H1 (cell line): ENCODE measurements at regions not wholly inside any gene's neighbourhood (a gene's known extent, or its start where the extent isn't known, plus 50 kb on each side); places are given as distances from the start of the nearest gene placed in this dataset.

Experiments
- CTCF ChIA-PET: fragments of 300-600 bp; sonication (Branson Sonifier 250); formaldehyde crosslinking; loops from one replicate; lab custom pipeline; 2021; ENCODE audit not compliant: partially characterized antibody; lab: Charles Lee
- POLR2A ChIA-PET: fragments of 300-600 bp; sonication (Branson Sonifier 250); formaldehyde crosslinking; loops from one replicate; lab custom pipeline; 2021; ENCODE audit warnings: inconsistent platforms; ENCODE audit not compliant: partially characterized antibody; lab: Charles Lee
- DNase-seq, 2 experiments: peaks; one replicate each; pipeline versions ENCODE4 v3.0.0 to v3.0.0-alpha.2; 2010 to 2022; ENCODE audit warnings: low spot score in 2 of 2, low read depth in 1 of 2, mixed read lengths in 1 of 2
- FAIRE-seq: peaks from 2 replicates; lab custom pipeline; 2011; peaks lifted over from hg19 to GRCh38; lab: Jason Lieb, UNC
- H2AFZ ChIP-seq: 2 replicates; pipeline ENCODE4 v1.8.1; 2012; ENCODE audit warnings: low read length, inconsistent platforms
- H2AK5ac ChIP-seq: 2 replicates; pipeline ENCODE4 v1.6.1; 2013; ENCODE audit warnings: low read depth, low read length
- H2BK120ac ChIP-seq: replicated peaks from 2 replicates; pipeline ENCODE3; 2013; ENCODE audit warnings: low read depth, low read length, inconsistent platforms
- H2BK12ac ChIP-seq: 2 replicates; pipeline ENCODE4 v1.6.1; 2013; ENCODE audit warnings: low read depth, low read length
- H2BK15ac ChIP-seq: 2 replicates; pipeline ENCODE4 v1.6.1; 2013; ENCODE audit warnings: low read length
- H2BK20ac ChIP-seq: 2 replicates; pipeline ENCODE4 v1.6.1; 2013; ENCODE audit warnings: low read length
- H2BK5ac ChIP-seq: 2 replicates; pipeline ENCODE4 v1.6.1; 2013; ENCODE audit warnings: low read depth, low read length
- H3K14ac ChIP-seq: 2 replicates; pipeline ENCODE4 v1.6.1; 2013; ENCODE audit warnings: inconsistent platforms; ENCODE audit not compliant: insufficient read length
- H3K18ac ChIP-seq: 2 replicates; pipeline ENCODE4 v1.6.1; 2013; ENCODE audit warnings: low read length; ENCODE audit errors: extremely low read depth
- H3K23ac ChIP-seq: 2 replicates; pipeline ENCODE4 v1.6.1; 2013; ENCODE audit warnings: inconsistent platforms; ENCODE audit not compliant: insufficient read length
- H3K23me2 ChIP-seq: 2 replicates; pipeline ENCODE4 v1.6.1; 2013; ENCODE audit warnings: low read depth, low read length
- H3K27ac ChIP-seq: 2 replicates; pipeline ENCODE4 v1.6.1; 2011; ENCODE audit warnings: low read depth, low read length, inconsistent platforms
- H3K27me3 ChIP-seq, 4 experiments: replicated peaks in 1 of 4; 1 replicate in 1 of 4; 2 replicates in 3 of 4; pipeline versions ENCODE4 v1.6.1 to v1.8.1; 2011 to 2013; ENCODE audit warnings: low read length in 3 of 4, mild to moderate bottlenecking in 3 of 4, inconsistent platforms in 2 of 4, mixed read lengths in 2 of 4, moderate library complexity in 1 of 4; ENCODE audit not compliant: control insufficient read depth in 3 of 4, insufficient read depth in 3 of 4; ENCODE audit errors: extremely low read depth in 1 of 4
- H3K36me3 ChIP-seq, 4 experiments: 2 replicates each; pipeline versions ENCODE4 v1.6.1 to v1.8.1; 2011 to 2013; ENCODE audit warnings: mild to moderate bottlenecking in 4 of 4, low read length in 3 of 4, moderate library complexity in 2 of 4, control low read depth in 1 of 4, inconsistent platforms in 1 of 4; ENCODE audit not compliant: insufficient read depth in 4 of 4, control insufficient read depth in 2 of 4
- H3K4ac ChIP-seq: replicated peaks from 2 replicates; pipeline ENCODE3; 2013; ENCODE audit warnings: low read length, low read depth, mixed read lengths, inconsistent platforms; ENCODE audit not compliant: insufficient read length
- H3K4me1 ChIP-seq, 4 experiments: replicated peaks in 1 of 4; 1 replicate in 1 of 4; 2 replicates in 3 of 4; pipeline versions ENCODE4 v1.6.1 to v1.8.1; 2011 to 2013; ENCODE audit warnings: low read length in 3 of 4, inconsistent platforms in 2 of 4, mixed read lengths in 1 of 4; ENCODE audit not compliant: insufficient read depth in 4 of 4, control insufficient read depth in 3 of 4
- H3K4me2 ChIP-seq, 2 experiments: 2 replicates each; pipeline versions ENCODE4 v1.6.1 to v1.8.1; 2011 to 2013; ENCODE audit warnings: low read depth in 2 of 2, low read length in 2 of 2, control low read depth in 1 of 2, inconsistent platforms in 1 of 2, mild to moderate bottlenecking in 1 of 2; ENCODE audit not compliant: insufficient read depth in 1 of 2
- H3K4me3 ChIP-seq, 4 experiments: fragments of 200-600, 300-600 bp in 1 of 4; sonication (generic), shearing (Covaris generic), sonication (Bioruptor Twin) in 1 of 4; 2 replicates each; pipeline versions ENCODE4 v1.5.1 to v1.8.1; 2011 to 2016; ENCODE audit warnings: low read length in 4 of 4, low read depth in 3 of 4, control low read depth in 2 of 4, inconsistent platforms in 2 of 4, mild to moderate bottlenecking in 2 of 4, mixed read lengths in 1 of 4, moderate library complexity in 1 of 4; ENCODE audit not compliant: insufficient read depth in 2 of 4; ENCODE audit errors: extremely low read depth in 1 of 4
- H3K56ac ChIP-seq: replicated peaks from 2 replicates; pipeline ENCODE3; 2013; ENCODE audit warnings: low read depth, mild to moderate bottlenecking, mixed read lengths, low read length, inconsistent platforms; ENCODE audit not compliant: insufficient read length
- H3K79me1 ChIP-seq: 2 replicates; pipeline ENCODE4 v1.6.1; 2013; ENCODE audit warnings: low read depth, low read length, control low read depth
- H3K79me2 ChIP-seq, 2 experiments: 2 replicates each; pipeline versions ENCODE4 v1.6.1 to v1.8.1; 2012 to 2013; ENCODE audit warnings: low read length in 2 of 2, mild to moderate bottlenecking in 2 of 2, inconsistent platforms in 1 of 2; ENCODE audit not compliant: insufficient read depth in 2 of 2, control insufficient read depth in 1 of 2
- H3K9ac ChIP-seq, 4 experiments: replicated peaks in 1 of 4; 1 replicate in 1 of 4; 2 replicates in 3 of 4; pipeline versions ENCODE4 v1.6.1 to v1.8.1; 2011 to 2013; ENCODE audit warnings: low read depth in 3 of 4, low read length in 3 of 4, control low read depth in 2 of 4, mild to moderate bottlenecking in 2 of 4, moderate library complexity in 2 of 4, inconsistent platforms in 1 of 4; ENCODE audit errors: extremely low read depth in 1 of 4
- H3K9me3 ChIP-seq, 2 experiments: 2 replicates each; pipeline versions ENCODE4 v1.6.1 to v1.8.1; 2012 to 2013; ENCODE audit warnings: mild to moderate bottlenecking in 2 of 2, moderate library complexity in 2 of 2, control low read depth in 1 of 2, inconsistent platforms in 1 of 2, low read depth in 1 of 2, low read length in 1 of 2, mixed read lengths in 1 of 2; ENCODE audit not compliant: insufficient read depth in 2 of 2
- H4K20me1 ChIP-seq, 2 experiments: replicated peaks in 1 of 2; 2 replicates each; pipeline versions ENCODE3 to v1.8.1; 2011 to 2013; ENCODE audit warnings: inconsistent platforms in 2 of 2, low read length in 2 of 2, mild to moderate bottlenecking in 1 of 2; ENCODE audit not compliant: insufficient read depth in 2 of 2, control insufficient read depth in 1 of 2
- H4K5ac ChIP-seq: 2 replicates; pipeline ENCODE4 v1.6.1; 2013; ENCODE audit warnings: low read length, low read depth, mixed read lengths, inconsistent platforms; ENCODE audit not compliant: insufficient read length
- H4K8ac ChIP-seq: 2 replicates; pipeline ENCODE4 v1.8.0; 2013; ENCODE audit warnings: mild to moderate bottlenecking, moderate library complexity, low read length, inconsistent platforms; ENCODE audit not compliant: insufficient read depth; ENCODE audit errors: extremely low read depth
- H4K91ac ChIP-seq: replicated peaks from 2 replicates; pipeline ENCODE3; 2013; ENCODE audit warnings: low read length, mixed read lengths, inconsistent platforms; ENCODE audit not compliant: insufficient read length
- GABPA ChIP-seq: IDR thresholded peaks from 2 replicates; pipeline ENCODE4 v1.6.1; 2011; ENCODE audit warnings: mild to moderate bottlenecking, low read length, moderate library complexity, borderline replicate concordance; ENCODE audit not compliant: insufficient read depth
- TAF1 ChIP-seq: IDR thresholded peaks from 2 replicates; pipeline ENCODE4 v1.6.1; 2011; ENCODE audit warnings: mild to moderate bottlenecking, low read depth, low read length
- WGBS, 2 experiments: shearing (Covaris generic) in 1 of 2; methylation state at CpG; one replicate each; pipeline versions ENCODE4 v1.1.6 to v1.1.7; 2013 to 2015; ENCODE audit warnings: low lambda C conversion rate in 2 of 2, mixed read lengths in 2 of 2, inconsistent platforms in 1 of 2, low coverage in 1 of 2, missing lambda C conversion rate in 1 of 2; ENCODE audit not compliant: insufficient replicate concordance in 2 of 2, insufficient coverage in 1 of 2, insufficient read length in 1 of 2; ENCODE audit errors: extremely low coverage in 1 of 2, missing lambda C conversion rate in 1 of 2; 5-methylcytosine and 5-hydroxymethylcytosine counted together

GRCh38 chr14:28436821-28437220 lies 329.8 kb upstream of the FOXG1 start:
- no peak overlapping the region for H3K4ac ChIP-seq
- POLR2A ChIA-PET: interaction anchor here (0.7 kb wide), 1 partner anchor 12 kb away, joined by 3 read pairs; no protein-coding TSS in a partner anchor
- H2AFZ ChIP-seq: no peak overlapping the region
- no peaks in the 10 kb centered on the region for H3K4me1 ChIP-seq
- H3K18ac ChIP-seq: no peak overlapping the region
- FAIRE-seq (no peak), DNase-seq (no peak)
- H3K56ac ChIP-seq: no peak overlapping the region
- no peak overlapping the region for H3K27ac ChIP-seq
- no peak overlapping the region for H4K5ac ChIP-seq
- H4K8ac ChIP-seq: no peak overlapping the region
- H3K9ac ChIP-seq: no peak overlapping the region
- no peaks in the 10 kb centered on the region for H3K79me1 ChIP-seq
- H4K91ac ChIP-seq: no peak overlapping the region
- 94% methylated on average over 2 of the region's 2 CpGs; no CpG with 5 or more reads in 1 of the 2 experiments for WGBS, 2 experiments
- no peak overlapping the region for H3K14ac ChIP-seq
- H2BK12ac ChIP-seq: no peak overlapping the region
- no peaks in the 10 kb centered on the region for H3K27me3 ChIP-seq
- H3K9me3 ChIP-seq: no peaks in the 10 kb centered on the region
- H2BK5ac ChIP-seq: no peak overlapping the region
- H3K23me2 ChIP-seq: no peaks in the 10 kb centered on the region
- no peaks in the 10 kb centered on the region for H3K79me2 ChIP-seq
- H3K4me3 ChIP-seq: no peak overlapping the region
- H2BK15ac ChIP-seq: no peak overlapping the region
- no peak overlapping the region for H2AK5ac ChIP-seq
- H3K4me2 ChIP-seq: no peak overlapping the region
- H3K23ac ChIP-seq: no peak overlapping the region
- H3K36me3 ChIP-seq: no peaks in the 10 kb centered on the region
- no peaks in the 10 kb centered on the region for H4K20me1 ChIP-seq
- CTCF ChIA-PET: no interaction called here
- H2BK120ac ChIP-seq: no peak overlapping the region
- no peak overlapping the region for H2BK20ac ChIP-seq
- TF ChIP-seq GABPA (no peak), TAF1 (no peak)
